Loucy (cell line): ENCODE measurements at regions not wholly inside any gene's neighbourhood (a gene's known extent, or its start where the extent isn't known, plus 50 kb on each side); places are given as distances from the start of the nearest gene placed in this dataset.

Experiments used
- H2AFZ ChIP-seq: fragments of 200-600 bp; sonication (generic); 2 replicates; pipeline ENCODE4 v1.6.0; 2016; ENCODE audit warnings: antibody characterized with exemption, mild to moderate bottlenecking, low read length, moderate library complexity
- H3F3A ChIP-seq: fragments of 200-600 bp; 2 replicates; pipeline ENCODE4 v1.6.0; 2016; ENCODE audit warnings: antibody characterized with exemption, low read depth, mild to moderate bottlenecking
- H3K27me3 ChIP-seq: fragments of 200-600 bp; sonication (generic); 2 replicates; pipeline ENCODE4 v1.6.1; 2014; ENCODE audit warnings: low read length, mild to moderate bottlenecking; ENCODE audit not compliant: insufficient read depth, poor library complexity, severe bottlenecking
- H3K36me3 ChIP-seq: fragments of 200-600 bp; sonication (generic); 2 replicates; pipeline ENCODE4 v1.6.1; 2016; ENCODE audit warnings: low read length; ENCODE audit not compliant: insufficient read depth
- H3K4me1 ChIP-seq: fragments of 200-600 bp; sonication (generic); 2 replicates; pipeline ENCODE4 v1.5.1; 2014; ENCODE audit warnings: low read length, mild to moderate bottlenecking; ENCODE audit not compliant: insufficient read depth, poor library complexity, severe bottlenecking
- H3K4me2 ChIP-seq: fragments of 200-600 bp; sonication (generic); 2 replicates; pipeline ENCODE4 v1.6.0; 2014; ENCODE audit warnings: antibody characterized with exemption, low read length, low read depth, mild to moderate bottlenecking; ENCODE audit not compliant: poor library complexity, severe bottlenecking
- H3K4me3 ChIP-seq: fragments of 200-600 bp; sonication (generic); 2 replicates; pipeline ENCODE4 v1.5.1; 2014; ENCODE audit warnings: low read length, mild to moderate bottlenecking, mixed read lengths; ENCODE audit not compliant: poor library complexity, severe bottlenecking
- H3K79me2 ChIP-seq: fragments of 200-600 bp; sonication (generic); 2 replicates; pipeline ENCODE4 v1.6.1; 2014; ENCODE audit warnings: low read length; ENCODE audit not compliant: insufficient read depth
- H3K9ac ChIP-seq: fragments of 200-600 bp; sonication (generic); 2 replicates; pipeline ENCODE4 v1.6.0; 2014; ENCODE audit warnings: mild to moderate bottlenecking, low read depth, low read length, moderate library complexity; ENCODE audit not compliant: poor library complexity, severe bottlenecking
- H3K9me2 ChIP-seq: fragments of 200-600 bp; sonication (generic); replicated peaks from 2 replicates; pipeline ENCODE4 v1.6.1; 2016; ENCODE audit warnings: low read depth, low read length, mixed read lengths
- H3K9me3 ChIP-seq: fragments of 200-600 bp; sonication (generic); 2 replicates; pipeline ENCODE4 v1.6.1; 2014; ENCODE audit warnings: mild to moderate bottlenecking, antibody characterized with exemption, low read length, low read depth; ENCODE audit not compliant: insufficient read depth
- H4K20me1 ChIP-seq: fragments of 200-600 bp; sonication (generic); 2 replicates; pipeline ENCODE4 v1.6.0; 2014; ENCODE audit warnings: antibody characterized with exemption, low read length, mild to moderate bottlenecking; ENCODE audit not compliant: insufficient read depth, poor library complexity, severe bottlenecking
- CTCF ChIP-seq: fragments of 200-600 bp; sonication (generic); conservative IDR thresholded peaks from 2 replicates; pipeline ENCODE4 v1.5.1; 2014; ENCODE audit warnings: mild to moderate bottlenecking, antibody characterized with exemption, low read length
- EZH2phosphoT487 ChIP-seq: fragments of 200-600 bp; IDR thresholded peaks from 2 replicates; pipeline ENCODE4 v1.6.1; 2018; ENCODE audit warnings: antibody characterized with exemption, mild to moderate bottlenecking, moderate library complexity, borderline replicate concordance

DNA sequence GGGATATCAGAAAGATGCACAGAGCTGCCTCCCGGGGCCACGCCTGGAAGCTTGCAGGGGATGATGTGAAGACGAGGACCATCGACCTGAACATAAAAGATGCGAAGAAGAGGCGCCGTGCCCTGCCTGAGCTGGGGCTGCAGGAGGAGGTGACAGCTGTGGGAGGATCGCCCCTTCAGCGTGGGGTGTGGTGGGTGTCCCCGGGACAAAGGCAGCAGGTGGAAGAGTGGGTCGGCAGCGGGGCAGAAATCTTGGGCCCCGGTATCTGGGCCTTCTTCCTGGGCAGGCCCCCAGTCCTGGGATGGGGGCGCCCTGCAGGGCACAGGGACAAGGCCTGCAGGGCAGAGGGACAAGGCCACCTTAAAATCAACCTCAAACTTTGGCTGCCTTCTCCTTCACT, 134.9 kb downstream of the OR13A1 start:
- Histone ChIP-seq H3K4me3 (no peak overlapping the region), H3F3A (no peaks in the 10 kb centered on the region), H3K9me2 (no peaks in the 10 kb centered on the region), H3K9ac (no peak overlapping the region), H4K20me1 (no peaks in the 10 kb centered on the region), H3K27me3 (no peaks in the 10 kb centered on the region), H3K9me3 (no peaks in the 10 kb centered on the region), H3K36me3 (no peaks in the 10 kb centered on the region), H3K4me2 (no peak overlapping the region), H3K4me1 (no peaks in the 10 kb centered on the region), H3K79me2 (no peaks in the 10 kb centered on the region), H2AFZ (no peak overlapping the region)
- no peak for TF ChIP-seq CTCF
- TF ChIP-seq EZH2phosphoT487 = no peak

DNA sequence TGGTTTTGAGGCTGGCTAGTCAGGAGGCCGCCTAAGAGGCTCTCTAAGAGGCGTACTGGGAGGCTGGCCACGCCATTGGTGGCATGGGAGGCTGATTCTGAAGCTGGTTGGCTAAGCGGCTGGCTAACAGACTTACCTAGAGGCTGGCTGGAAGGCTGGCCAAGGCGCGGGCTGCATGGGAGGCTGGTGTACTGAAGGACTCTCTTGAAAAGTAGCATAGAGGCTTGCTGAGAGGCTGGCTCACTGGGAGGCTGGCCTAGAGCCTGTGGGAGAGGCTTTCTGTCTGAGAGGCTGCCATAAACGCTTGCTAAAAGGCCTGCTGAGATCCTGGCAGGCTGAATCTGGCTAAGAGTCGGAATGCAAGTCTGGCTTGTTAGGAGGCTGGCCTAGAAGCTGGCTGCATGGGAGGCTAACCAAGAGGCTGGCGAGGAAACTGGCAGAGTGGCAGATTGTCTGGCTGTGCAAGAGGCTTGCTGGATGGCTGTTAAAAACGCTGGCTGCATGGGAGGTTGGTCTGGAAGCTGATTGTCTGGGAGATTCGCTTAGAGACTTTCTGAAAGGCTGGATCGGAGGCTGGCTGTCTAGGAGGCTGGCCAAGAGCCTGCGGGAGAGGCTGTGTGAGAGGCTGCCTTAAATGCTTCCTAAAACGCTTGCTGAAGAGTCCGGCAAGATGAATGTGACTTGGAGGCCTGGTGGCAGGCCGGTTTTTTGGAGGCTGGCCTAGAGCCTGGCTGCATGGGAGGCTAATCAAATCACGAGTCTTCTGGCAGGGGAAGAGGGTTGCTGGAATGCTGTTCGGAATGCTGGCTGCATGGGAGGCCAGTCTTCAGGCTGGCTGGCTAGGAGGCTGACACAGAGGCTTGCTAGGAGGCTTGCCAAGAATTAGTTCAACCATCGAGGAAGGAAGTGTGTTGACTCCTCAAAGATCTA, 134.2 kb downstream of the OR13A1 start:
- Histone ChIP-seq H3K4me3 (no peak overlapping the region), H2AFZ (no peak overlapping the region), H3K27me3 (no peaks in the 10 kb centered on the region), H3K4me1 (no peaks in the 10 kb centered on the region), H3K79me2 (no peaks in the 10 kb centered on the region), H3K9me3 (no peaks in the 10 kb centered on the region), H4K20me1 (no peaks in the 10 kb centered on the region), H3F3A (no peaks in the 10 kb centered on the region), H3K9ac (no peak overlapping the region), H3K4me2 (no peak overlapping the region), H3K36me3 (no peaks in the 10 kb centered on the region), H3K9me2 (no peaks in the 10 kb centered on the region)
- no peak for TF ChIP-seq CTCF
- TF ChIP-seq EZH2phosphoT487 = no peak

- Histone ChIP-seq H4K20me1 (no peaks in the 10 kb centered on the region), H3K9me3 (no peaks in the 10 kb centered on the region), H3K27me3 (no peaks in the 10 kb centered on the region), H3F3A (no peaks in the 10 kb centered on the region), H3K9me2 (no peaks in the 10 kb centered on the region), H3K79me2 (no peaks in the 10 kb centered on the region), H3K4me2 (no peak overlapping the region), H2AFZ (no peak overlapping the region), H3K9ac (no peak overlapping the region), H3K4me1 (no peaks in the 10 kb centered on the region), H3K36me3 (no peaks in the 10 kb centered on the region), H3K4me3 (no peak overlapping the region)
- TF ChIP-seq CTCF = no peak
- no peak for TF ChIP-seq EZH2phosphoT487
These were observed 132.2 kb downstream of the OR13A1 start for GRCh38 chr10:45183174-45183573.
